NT2/D1 (cell line): ENCODE measurements at regions not wholly inside any gene's neighbourhood (a gene's known extent, or its start where the extent isn't known, plus 50 kb on each side); places are given as distances from the start of the nearest gene placed in this dataset.
"Not testable (repeated sequence)": the region's sequence is repeated elsewhere in the genome, so short reads cannot be mapped to it uniquely, and the experiment has no call there.

Experiments used
- YY1 ChIP-seq: IDR thresholded peaks from 2 replicates; pipeline ENCODE4 v1.6.1; 2011; ENCODE audit not compliant: insufficient read length, insufficient read depth
- ZNF274 ChIP-seq: IDR thresholded peaks from 2 replicates; pipeline ENCODE4 v1.6.1; 2011; ENCODE audit warnings: mild to moderate bottlenecking, low read depth, low read length

GRCh38 chr12:60213272-60213671, 617.4 kb downstream of the SLC16A7 start:
- not testable (repeated sequence) for TF ChIP-seq ZNF274, YY1
